ENCODE measurements at regions not wholly inside any gene's neighbourhood (a gene's known extent, or its start where the extent isn't known, plus 50 kb on each side); places are given as distances from the start of the nearest gene placed in this dataset.

GRCh38 chr3:29169451-29169850 is 111.4 kb upstream of the RBMS3 start:
- Histone ChIP-seq H3K56ac (replicated peaks; ENCODE audit: insufficient read length, low read depth, low read length) (no peak overlapping the region), H3K27me3 (replicated peaks in 1 of 4; ENCODE audit: control insufficient read depth in 3 of 4, extremely low read depth in 1 of 4, insufficient read depth in 3 of 4, low read length in 3 of 4) (no peaks in the 10 kb centered on the region), H2BK5ac (ENCODE audit: low read depth, low read length) (no peak overlapping the region), H3K4me2 (ENCODE audit: insufficient read depth in 1 of 2, low read depth in 2 of 2, low read length in 2 of 2) (no peak overlapping the region), H3K79me1 (ENCODE audit: low read depth, low read length) (no peaks in the 10 kb centered on the region), H3K36me3 (ENCODE audit: control insufficient read depth in 2 of 4, insufficient read depth in 4 of 4, low read length in 3 of 4) (no peaks in the 10 kb centered on the region), H3K23me2 (ENCODE audit: low read depth, low read length) (no peaks in the 10 kb centered on the region), H3K27ac (ENCODE audit: low read depth, low read length) (no peak overlapping the region), H2AFZ (ENCODE audit: low read length) (no peak overlapping the region), H4K5ac (ENCODE audit: insufficient read length, low read depth, low read length) (no peak overlapping the region), H2BK120ac (replicated peaks; ENCODE audit: low read depth, low read length) (no peak overlapping the region), H3K23ac (ENCODE audit: insufficient read length) (no peak overlapping the region), H2BK12ac (ENCODE audit: low read depth, low read length) (no peak overlapping the region), H2AK5ac (ENCODE audit: low read depth, low read length) (no peak overlapping the region), H4K20me1 (replicated peaks in 1 of 2; ENCODE audit: control insufficient read depth in 1 of 2, insufficient read depth in 2 of 2, low read length in 2 of 2) (no peaks in the 10 kb centered on the region), H3K9ac (replicated peaks in 1 of 4; ENCODE audit: extremely low read depth in 1 of 4, low read depth in 3 of 4, low read length in 3 of 4) (no peak overlapping the region), H2BK15ac (ENCODE audit: low read length) (no peak overlapping the region), H3K4me1 (replicated peaks in 1 of 4; ENCODE audit: control insufficient read depth in 3 of 4, insufficient read depth in 4 of 4, low read length in 3 of 4) (no peaks in the 10 kb centered on the region; a peak in 1 of 7 replicates), H3K4ac (replicated peaks; ENCODE audit: insufficient read length, low read depth, low read length) (no peak overlapping the region), H4K8ac (ENCODE audit: extremely low read depth, insufficient read depth, low read length) (no peak overlapping the region), H2BK20ac (ENCODE audit: low read length) (no peak overlapping the region), H3K9me3 (ENCODE audit: insufficient read depth in 2 of 2, low read depth in 1 of 2, low read length in 1 of 2) (no peaks in the 10 kb centered on the region), H4K91ac (replicated peaks; ENCODE audit: insufficient read length, low read length) (no peak overlapping the region), H3K79me2 (ENCODE audit: control insufficient read depth in 1 of 2, insufficient read depth in 2 of 2, low read length in 2 of 2) (no peaks in the 10 kb centered on the region), H3K4me3 (ENCODE audit: extremely low read depth in 1 of 4, insufficient read depth in 2 of 4, low read depth in 3 of 4, low read length in 4 of 4) (no peak overlapping the region), H3K18ac (ENCODE audit: extremely low read depth, low read length) (no peak overlapping the region), H3K14ac (ENCODE audit: insufficient read length) (no peak overlapping the region)
- DNase-seq (ENCODE audit: low read depth in 1 of 2, low spot score in 2 of 2) (no peak), FAIRE-seq (no peak)
- ChIA-PET CTCF (ENCODE audit: partially characterized antibody) (interaction anchor here (1.3 kb wide), 1 partner anchor 253 kb away, joined by 4 read pairs; no protein-coding TSS in a partner anchor), POLR2A (ENCODE audit: partially characterized antibody) (interaction anchor here (0.7 kb wide), 1 partner anchor 10 kb away, joined by 3 read pairs; no protein-coding TSS in a partner anchor)
- WGBS, 2 experiments (ENCODE audit: extremely low coverage in 1 of 2, insufficient coverage in 1 of 2, insufficient read length in 1 of 2, insufficient replicate concordance in 2 of 2, low coverage in 1 of 2, low lambda C conversion rate in 2 of 2, missing lambda C conversion rate in 1 of 2), result 93% methylated on average over 3 of the region's 3 CpGs; no CpG with 5 or more reads in 1 of the 2 experiments
- TF ChIP-seq JUND (IDR thresholded peaks at IDR 0.05; ENCODE audit: low read length), result no peak
- TF ChIP-seq RBBP5 (IDR thresholded peaks at IDR 0.05; ENCODE audit: borderline replicate concordance, low read depth, low read length), result no peak
- no peak for TF ChIP-seq BACH1 (IDR thresholded peaks at IDR 0.05; ENCODE audit: low read length)
- no peak for TF ChIP-seq CTBP2 (IDR thresholded peaks at IDR 0.05; ENCODE audit: borderline replicate concordance, insufficient read depth, insufficient read length, low read length)
- no peak for TF ChIP-seq CHD1 (IDR thresholded peaks at IDR 0.05; ENCODE audit: low read depth, low read length)
- TF ChIP-seq ASH2L (IDR thresholded peaks at IDR 0.05; ENCODE audit: low read length), result no peak
- no peak for TF ChIP-seq RXRA (IDR thresholded peaks at IDR 0.05; ENCODE audit: insufficient read depth, low read depth, low read length)
- TF ChIP-seq SAP30 (IDR thresholded peaks at IDR 0.05; ENCODE audit: insufficient read depth, insufficient replicate concordance, low read length), result no peak
- TF ChIP-seq KDM5A (IDR thresholded peaks at IDR 0.05; ENCODE audit: low read length), result no peak
- no peak for TF ChIP-seq FOSL1 (IDR thresholded peaks at IDR 0.05; ENCODE audit: insufficient read depth, low read depth, low read length)
- TF ChIP-seq POLR2AphosphoS5 (IDR thresholded peaks at IDR 0.05; ENCODE audit: low read depth, low read length), result no peak
- no peak for TF ChIP-seq KDM4A (IDR thresholded peaks at IDR 0.05; ENCODE audit: low read depth, low read length, severe bottlenecking)
- no peak for TF ChIP-seq PHF8 (conservative IDR thresholded peaks at IDR 0.05; ENCODE audit: low read depth, low read length)
- TF ChIP-seq JUN (IDR thresholded peaks at IDR 0.05; ENCODE audit: low read depth, low read length), result no peak

Measured in H1 (cell line).